MM.1S (cell line): ENCODE measurements at regions not wholly inside any gene's neighbourhood (a gene's known extent, or its start where the extent isn't known, plus 50 kb on each side); places are given as distances from the start of the nearest gene placed in this dataset.

Experiments used
- EZH2 ChIP-seq: fragments of 300-600 bp; sonication (generic); optimal IDR thresholded peaks from 2 replicates; pipeline ENCODE3; 2017; ENCODE audit warnings: low read depth, mild to moderate bottlenecking, antibody characterized with exemption, low read length, mixed read lengths
- EZH2phosphoT487 ChIP-seq: fragments of 300-600 bp; sonication (generic); IDR thresholded peaks from 2 replicates; pipeline ENCODE4 v1.6.1; 2018; ENCODE audit warnings: antibody characterized with exemption, low read length

GRCh38 chr1:244137276-244137675 lies 86.2 kb downstream of the ZBTB18 start:
- TF ChIP-seq EZH2phosphoT487 (no peak), EZH2 (no peak)
